Brain pericyte (primary cell): ENCODE measurements at regions not wholly inside any gene's neighbourhood (a gene's known extent, or its start where the extent isn't known, plus 50 kb on each side); places are given as distances from the start of the nearest gene placed in this dataset.

ENCODE experiments used
- DNase-seq: peaks from one replicate; pipeline ENCODE4 v3.0.0-alpha.2; 2012; ENCODE audit warnings: low read depth, low spot score

DNA sequence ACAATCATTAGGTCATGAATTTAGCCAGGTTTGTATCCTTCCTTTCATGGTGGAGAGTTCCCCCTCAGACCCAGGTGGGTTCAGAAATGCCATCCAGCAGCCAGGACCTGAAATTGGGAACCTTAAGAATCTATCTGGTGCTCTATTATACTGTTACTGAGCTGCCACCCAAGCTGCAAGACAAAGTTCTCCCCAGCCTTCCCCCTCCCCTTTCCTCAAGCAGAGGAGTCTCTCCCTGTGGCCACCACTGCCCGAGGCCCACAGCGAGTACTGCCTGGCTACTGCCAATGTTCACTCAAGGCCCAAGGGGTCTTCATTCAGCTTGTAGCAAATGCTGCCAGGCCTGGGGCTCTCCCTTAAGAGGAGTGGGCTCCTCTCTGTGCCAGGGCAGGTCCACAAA lies 133.8 kb downstream of the TMEM38B start:
- DNase-seq: no peak

DNA sequence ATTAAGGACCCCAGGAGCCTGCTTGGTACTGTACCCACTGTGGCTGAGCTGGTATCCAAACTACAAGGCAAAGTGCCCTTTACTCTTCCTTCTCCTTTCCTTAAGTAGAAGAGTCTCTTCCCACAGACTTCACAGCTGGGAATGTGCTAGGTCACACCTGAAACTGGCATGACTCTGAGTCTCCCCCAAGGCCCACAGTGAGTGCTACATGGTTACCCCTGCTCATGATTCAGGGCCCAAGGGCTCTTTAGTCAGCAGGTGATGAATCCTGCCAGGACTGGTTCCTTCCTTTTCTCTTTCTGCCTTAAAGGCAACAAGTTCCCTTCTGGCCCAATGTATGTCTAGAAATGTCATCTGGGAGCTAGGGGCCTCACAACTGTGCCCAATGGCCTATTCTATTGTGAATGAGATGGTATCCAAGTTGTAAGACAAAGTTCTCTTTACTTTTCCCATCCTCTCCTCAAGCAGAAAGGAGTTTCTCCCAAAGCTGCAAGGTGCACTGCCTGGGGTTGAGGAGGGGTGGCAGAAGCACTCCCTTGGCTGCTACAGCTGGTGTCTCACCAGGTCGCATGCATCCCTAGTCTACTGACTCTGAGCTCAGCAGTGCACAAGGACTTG lies 134.4 kb downstream of the TMEM38B start:
- DNase-seq: no peak

DNA sequence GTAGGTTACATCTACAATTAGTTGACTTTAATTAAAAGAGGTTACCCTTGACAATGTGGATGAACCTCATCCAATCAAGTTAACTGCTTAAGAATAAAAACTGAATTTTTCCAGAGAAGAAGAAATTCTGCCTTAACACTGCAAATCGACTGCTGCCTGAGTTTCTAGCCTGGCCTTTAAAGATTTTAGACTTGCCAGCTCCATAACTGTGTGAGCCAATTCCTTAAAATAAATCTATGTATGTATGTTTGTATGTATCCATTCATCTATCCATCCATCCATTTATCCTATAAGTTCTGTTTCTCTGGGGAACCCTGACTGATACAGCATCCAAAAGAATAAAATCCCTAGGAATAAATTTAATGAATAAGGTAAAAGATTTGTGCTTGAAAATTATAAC lies 136.1 kb downstream of the TMEM38B start:
- DNase-seq: no peak

DNA sequence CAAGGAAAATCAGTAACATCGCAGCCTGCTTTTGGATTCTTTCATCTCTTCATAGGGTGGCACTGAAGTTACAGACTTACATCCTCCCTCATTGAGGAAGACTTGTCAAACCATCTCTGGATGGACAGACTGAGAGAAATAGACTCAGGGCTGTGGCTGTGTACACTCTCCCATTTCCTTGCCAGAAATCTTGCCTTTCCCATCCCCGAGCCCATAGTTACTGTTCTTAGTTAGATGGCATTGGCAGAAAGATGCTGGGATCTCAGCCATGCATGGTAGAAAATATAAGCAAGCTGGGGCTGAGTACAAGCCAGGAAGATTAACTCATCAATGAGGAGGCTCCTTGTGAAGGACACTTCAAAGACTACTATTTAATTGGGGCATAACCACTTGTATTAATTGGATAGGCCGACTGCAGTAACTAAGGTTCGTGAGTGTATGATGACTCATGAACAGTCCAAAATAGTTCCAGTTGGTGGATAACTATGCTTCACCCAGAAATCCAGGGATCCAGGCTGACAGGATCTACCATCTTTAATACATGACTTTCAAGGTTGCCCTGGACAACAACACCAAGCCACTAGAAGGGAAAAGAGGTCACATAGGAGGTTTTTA lies 137.9 kb downstream of the TMEM38B start:
- DNase-seq: no peak

DNA sequence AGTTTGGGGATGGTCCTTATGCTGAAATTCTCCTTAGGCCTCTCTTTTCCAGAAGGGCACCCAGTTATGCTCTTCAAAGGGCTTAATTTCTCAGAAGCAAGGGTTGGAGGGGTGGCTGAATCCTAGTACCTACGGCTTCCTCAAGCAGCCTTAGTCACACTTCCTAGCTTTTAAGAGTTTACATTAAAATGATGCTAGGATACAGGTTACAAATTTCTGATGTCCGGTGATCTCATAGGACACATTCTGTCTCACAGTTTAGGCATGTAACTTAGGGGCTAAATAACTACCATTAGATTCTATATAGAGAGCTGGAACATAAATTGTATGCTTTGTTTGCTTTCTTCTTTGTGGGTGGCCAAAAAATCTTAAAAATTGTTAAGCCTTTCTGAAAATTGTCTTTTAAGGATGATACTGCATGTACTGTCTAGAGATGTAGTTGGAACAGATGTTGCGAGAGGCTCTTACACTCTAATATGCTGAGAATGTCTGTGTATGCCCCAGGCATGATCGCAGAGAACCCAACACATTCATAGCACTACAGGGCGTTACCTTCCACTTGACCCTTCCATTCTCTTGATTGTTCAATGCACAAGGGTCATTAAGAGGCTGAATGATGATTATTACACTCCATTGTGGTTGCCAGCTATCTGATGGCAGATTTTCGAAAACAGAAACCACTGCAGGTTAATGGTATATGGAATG lies 139.1 kb downstream of the TMEM38B start:
- DNase-seq: no peak

DNA sequence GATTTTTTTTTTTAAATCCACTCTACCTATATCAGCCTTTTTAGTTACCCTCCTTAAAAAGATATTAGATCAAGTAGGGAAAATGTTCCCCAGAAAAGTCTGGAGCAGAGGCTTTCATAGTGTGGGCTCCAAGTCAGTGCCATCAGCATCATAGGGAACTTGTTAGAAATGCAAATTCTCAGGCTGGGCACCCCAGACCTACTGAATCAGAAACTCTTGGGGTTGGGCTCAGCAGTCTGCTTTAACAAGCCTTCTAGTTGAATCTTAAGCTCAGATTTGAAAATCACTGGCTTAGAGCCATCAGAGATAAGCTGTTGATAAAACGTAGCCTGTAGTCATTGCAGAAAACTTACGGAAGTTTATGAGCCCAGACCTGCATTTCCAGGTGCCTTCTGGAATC lies 140.1 kb downstream of the TMEM38B start:
- DNase-seq: no peak

DNA sequence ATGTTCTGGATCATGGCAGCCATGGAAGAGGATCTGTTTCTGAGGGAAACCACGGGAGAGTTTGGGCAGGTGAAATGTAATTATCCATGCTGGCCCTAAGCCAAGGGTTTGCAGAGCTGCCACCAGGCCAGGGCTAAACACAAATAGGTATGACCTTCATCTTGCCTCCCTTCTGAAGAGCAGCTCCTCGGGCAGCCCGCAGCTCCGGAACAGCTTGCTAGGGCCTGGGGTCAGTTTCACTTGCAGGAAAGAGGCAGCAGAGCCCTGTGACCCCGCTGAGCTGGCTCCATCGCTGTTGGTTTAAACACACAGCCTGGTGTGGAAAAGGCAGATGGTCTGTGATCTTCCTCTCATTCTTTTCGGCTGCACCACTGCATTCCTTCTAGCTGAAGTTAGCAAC lies 141.4 kb downstream of the TMEM38B start:
- no peak for DNase-seq

DNA sequence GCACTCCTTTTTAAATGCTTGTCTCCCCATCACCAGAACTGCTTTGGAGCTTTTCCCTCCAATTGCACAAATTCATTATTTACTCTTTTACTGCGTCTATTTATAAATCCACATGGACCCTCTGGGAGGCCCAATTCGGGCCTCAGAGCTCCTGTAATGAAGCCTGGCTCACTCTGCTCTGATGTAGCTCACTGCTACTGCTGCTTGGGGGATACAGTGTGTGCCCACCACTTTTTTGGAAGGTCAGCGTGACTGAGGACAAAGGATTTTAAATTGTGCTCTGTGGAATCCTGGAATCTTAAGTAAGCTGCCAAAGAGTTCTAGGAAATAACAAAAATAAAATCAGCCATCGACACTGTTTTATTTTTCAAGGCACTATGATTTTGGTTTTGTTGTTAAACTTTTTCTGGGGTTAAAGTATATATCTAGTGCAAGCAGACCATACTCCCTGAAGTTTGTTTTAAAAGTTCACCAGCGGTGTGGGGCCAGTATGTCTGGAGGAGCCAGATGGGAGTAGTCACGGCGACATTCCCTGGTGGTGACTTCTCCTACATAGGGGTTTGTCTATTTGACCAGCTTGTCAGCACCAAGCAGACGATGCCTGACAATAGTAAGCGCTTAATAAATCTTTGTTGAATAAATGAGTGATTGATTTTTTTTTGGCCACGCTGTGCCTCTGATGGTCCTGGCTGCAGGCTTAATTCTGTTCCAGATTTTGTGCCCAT lies 142.8 kb downstream of the TMEM38B start:
- DNase-seq: no peak

DNA sequence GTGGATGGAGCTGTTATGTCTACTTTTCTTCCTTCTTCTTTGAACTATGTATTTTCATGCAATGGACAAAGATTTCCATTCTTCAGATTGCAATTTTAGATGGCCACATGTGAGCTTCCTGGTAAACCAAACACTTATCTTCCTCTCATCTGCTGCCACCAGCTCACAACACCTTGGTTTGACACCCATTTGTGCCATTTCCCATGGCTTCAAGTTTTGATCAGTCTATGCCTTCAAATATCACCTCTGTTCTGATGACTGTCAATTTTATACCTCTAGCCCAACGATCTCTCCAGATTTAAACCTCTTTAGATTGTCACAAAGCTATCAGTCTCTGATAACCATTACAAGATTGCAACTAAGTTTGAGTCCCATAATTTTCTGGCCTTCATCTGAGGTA lies 147.2 kb downstream of the TMEM38B start:
- DNase-seq: no peak

DNA sequence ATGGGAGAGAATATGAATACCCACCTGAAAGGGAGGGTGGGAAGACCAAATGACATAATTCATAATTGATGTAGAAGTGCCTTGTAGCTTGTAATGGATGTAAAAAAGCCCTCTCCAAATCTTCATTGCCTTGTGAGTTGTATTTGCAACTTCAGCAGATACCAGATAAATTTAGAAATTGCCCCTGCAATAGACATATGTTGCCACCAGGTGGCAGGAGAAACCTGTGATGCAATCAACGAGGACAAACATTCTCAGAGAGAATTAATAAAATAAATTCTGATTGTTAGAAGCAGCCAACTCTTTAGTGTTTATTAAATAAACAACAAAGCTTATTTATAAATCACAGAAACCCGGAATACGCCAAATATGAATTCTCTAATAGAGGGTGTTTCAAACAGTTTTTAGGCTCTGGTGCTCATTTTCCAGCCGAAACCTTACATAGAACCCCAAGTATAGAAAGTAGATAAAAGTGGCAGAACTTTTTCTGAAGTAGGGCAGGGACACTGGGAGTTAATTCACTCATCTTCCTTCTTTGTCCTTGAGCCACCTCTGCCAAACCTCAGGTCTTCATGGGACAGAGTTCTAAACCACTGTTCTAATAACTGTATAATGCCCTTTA lies 147.8 kb downstream of the TMEM38B start:
- no peak for DNase-seq

DNA sequence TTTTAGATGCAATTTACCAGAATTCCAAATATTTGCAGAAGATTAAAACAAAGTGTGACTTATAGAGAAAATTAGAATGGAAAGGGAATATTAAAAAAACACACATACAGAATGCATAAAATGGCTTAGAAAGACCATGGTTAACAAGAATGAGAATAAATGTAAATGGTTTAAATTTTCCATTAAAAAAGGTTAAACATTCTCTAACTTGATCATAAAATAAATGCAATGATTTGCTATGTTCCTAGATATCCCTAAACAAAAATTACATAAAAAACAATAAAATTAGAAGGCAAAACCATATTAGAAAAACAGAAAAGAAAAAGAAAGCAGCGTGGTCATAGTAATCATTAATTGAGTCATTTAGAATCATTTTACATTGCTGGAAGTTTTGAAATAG lies 152.5 kb downstream of the TMEM38B start:
- no peak for DNase-seq

DNA sequence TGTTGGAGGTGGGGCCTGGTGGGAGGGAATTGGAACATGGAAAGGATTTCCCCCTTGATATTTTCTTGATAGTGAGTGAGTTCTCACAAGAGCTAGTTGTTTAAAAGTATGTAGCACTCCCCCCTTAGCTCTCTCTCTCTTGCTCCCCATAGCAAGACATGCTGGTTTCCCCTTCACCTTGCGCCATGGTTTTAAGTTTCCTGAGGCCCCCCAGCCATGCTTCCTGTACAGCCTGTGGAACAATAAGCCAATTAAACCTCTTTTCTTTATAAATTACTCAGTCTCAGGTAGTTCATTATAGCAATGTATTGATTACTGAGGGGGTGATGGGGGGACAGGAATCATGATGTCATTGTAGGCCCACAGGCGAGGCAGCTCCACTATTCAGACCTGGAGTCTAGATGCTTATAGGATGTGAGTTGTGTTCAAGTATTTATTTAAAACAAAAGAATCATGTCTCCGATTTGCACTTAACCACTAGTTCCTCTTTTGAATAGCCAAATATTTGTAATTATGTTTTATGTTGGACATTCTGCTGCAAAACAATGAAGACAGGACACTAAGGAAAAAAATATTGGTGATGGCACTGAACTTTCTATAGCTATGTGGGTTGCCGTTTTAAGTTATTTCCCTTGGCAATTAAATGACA lies 156.6 kb downstream of the TMEM38B start:
- no peak for DNase-seq

DNA sequence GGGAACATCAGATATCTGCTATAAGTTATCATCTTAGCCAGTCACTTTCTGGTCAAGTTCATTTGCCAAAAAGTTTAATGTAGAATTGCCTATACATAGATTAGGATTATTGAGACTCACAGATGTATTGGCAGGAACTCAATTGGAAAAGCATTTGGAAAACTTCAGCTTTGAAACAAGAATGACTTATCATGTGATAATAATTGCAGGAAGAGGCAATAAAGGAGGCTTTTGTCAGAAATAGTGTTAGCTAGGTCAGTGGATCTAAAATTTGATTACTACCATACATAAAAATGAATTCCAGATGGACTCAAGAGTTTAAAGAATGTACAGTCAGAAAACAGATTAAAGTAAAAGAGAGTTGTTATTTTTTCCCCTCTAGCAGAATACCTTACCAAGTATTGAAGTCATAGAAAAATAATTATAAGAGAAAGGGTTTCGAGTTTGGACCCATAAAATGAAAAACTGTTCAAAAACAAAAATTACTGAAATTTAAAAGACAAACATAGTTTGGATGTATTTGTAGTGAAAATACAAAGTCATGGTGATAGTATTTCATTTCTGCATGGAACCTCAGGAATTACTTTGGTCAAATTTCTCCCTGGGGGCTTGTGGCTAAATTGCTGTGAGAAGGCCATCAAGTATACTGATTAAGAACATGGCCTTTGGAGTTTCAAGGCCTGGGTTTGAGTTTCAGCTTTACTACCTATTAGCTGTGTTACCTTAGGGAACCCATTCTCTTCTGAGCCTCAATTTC lies 159.9 kb downstream of the TMEM38B start:
- DNase-seq: no peak

DNA sequence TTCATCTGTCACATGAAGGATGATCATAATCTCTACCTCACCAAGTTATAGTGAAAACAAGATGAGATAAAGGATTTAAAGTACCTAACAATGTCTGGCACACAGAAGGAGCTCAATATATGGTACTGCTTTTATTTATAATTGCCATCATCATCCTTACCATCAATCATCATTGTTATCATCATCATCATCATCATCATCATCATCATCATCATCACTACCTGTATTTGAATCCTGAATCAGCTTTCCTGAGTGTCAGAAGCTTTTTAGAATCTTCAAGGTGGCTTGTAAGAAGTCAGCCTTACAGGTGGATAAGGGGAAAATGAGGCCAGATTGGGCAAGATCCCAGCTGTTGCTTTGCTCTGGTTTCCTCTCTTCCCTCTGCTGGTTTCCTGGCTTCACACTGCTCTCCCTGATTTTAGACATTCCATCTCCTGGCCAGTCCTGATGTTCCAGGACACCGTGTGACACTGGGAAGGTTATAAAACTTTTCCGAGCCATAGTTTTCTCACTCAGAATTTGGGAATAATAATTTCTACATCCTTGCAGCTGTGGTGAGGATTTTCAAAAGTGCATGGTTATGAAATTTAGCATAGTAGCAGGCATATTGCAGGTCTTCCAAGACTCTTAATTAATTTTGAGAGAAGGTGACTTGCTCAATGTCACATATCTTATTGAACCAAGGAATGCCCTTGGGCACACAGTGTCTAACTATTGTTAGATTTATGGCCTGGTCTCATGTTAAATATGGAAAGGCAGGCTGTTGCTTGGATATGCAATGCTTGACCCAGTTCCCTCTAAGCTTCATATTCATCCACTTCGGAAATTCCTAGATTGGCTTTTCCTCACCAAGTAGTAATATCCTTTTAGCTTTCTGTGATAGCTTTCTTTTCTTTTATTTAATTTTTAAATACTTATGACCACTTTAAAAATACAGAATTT lies 160.7 kb downstream of the TMEM38B start:
- DNase-seq: no peak

DNA sequence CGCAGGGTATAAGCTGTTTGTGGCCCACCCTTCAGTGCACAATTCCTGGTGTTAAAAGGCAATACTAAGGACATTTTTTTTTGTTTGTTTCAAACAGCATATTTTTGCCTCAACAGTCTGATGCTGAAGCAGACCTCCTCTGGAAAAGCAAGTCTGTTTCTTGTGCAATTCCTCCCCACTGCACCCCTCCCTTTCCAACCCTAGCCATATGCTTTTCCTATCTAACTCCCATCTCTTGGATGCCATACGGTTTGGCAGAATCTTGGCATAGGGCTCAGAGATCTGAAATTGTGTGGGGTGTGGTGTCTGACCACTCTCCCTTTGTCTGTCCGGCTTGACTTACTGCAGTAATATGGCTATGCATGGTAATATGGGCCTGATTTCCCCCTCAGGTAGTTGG lies 161.6 kb downstream of the TMEM38B start:
- no peak for DNase-seq

DNA sequence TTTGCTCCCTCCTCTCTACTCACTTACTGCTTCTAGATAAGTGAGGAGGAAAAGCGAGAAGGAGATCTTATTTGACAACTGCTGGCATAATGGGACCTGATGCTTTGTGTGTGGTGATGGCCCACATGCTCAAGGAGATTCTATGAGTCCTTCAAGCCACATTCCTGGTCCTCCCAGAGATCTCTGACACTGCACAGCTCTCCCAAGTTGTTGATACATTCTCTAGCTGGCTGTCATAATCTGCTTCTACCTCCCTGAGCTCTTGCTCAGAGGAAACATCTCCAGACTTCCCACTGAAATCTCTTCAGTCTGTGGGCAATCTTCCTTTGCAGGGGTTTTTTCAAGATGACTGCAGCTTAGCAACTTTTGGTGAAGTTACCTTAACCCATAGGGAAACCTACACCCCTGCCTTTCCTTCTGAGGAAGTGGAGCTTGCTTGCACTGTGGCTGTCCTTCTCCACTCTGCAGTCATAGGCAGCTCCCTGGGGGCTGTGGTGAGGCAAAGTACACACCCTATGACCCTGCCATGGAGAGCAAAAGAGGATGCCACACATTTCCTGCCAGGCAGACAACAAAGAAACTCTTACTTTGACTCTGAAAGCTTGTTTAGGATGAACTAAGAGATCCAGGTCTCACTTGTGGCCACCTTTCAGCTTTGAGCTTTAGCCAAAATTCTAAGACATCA lies 163.8 kb downstream of the TMEM38B start:
- DNase-seq: no peak

DNA sequence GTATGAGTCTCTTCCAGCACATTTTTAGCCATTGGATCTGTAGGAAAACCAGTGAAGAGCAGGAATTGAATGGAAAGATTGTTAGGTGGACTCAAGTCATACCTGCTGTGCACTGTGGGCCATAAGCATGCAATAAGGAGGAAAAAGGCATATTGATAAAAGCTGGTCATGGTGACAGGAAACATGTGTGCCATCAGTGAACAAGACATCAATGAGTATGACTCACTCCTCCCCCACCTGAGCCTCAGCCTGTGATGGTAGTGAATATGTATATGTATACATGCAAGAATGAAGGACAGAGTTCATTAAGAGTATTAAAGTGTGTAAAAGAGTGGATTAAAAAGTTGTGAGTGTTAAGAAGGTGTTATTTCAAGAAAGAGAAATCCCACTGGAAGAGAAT lies 164.5 kb downstream of the TMEM38B start:
- DNase-seq: no peak

DNA sequence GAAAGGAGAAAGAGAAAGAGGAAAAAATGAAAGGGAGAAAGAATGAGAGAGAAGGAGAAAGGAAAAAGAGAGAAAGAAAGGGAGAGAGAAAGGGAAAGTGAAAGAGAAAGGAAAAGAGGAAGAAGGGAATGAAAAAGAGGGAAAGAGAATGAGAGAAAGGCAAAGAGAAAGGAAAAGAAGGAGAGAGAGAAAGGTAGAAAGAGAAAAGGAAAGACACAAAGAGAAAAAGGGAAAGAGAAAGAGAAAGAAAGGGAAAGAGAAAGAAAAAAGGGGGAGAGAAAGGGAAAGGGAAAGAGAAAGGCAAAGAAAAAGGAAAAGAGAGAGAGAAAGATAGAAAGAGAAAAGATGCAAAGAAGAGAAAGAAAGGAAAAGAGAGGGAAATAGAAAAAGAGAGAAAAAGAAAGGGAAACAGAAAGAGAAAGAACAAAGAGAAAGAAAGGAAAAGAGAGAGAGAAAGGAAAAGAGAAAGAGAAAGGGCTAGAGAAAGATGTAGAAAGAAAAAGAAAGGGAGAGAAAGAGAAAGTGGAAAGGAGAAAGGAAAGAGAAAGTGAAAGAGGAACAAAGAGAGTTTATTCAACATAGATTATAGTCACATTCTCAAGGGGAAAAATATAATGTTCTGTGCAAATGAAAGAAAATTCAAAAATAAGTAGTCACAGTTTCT lies 165.2 kb downstream of the TMEM38B start:
- no peak for DNase-seq

DNA sequence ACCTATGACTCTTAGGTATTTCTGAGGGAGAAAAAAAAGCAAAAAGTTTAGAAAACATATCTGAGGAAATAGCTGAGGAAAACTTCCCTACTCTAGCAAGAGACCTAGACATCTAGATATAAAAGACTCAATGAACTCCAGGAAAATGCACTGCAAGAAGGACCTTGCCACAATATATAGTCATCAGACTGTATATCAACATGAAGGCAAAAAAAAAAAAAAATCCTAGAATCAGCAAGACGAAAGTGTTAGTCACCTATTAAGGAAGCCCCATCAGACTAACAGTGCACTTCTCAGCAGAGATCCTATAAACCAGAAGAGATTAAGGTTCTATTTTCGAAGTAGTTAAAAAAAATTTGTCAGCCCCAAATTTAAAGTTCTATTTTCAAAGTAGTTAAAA lies 166.2 kb downstream of the TMEM38B start:
- no peak for DNase-seq
